Right lobe of liver (tissue), 4 donors: ENCODE measurements at regions not wholly inside any gene's neighbourhood (a gene's known extent, or its start where the extent isn't known, plus 50 kb on each side); places are given as distances from the start of the nearest gene placed in this dataset.

Source experiments
- CTCF ChIP-seq, 4 donors: fragments of 200-600 bp in 3 of 4; fragments of 450-650 bp in 1 of 4; IDR thresholded peaks; one replicate each; pipeline versions ENCODE4 v1.5.1 to v1.8.0; 2016 to 2022; ENCODE audit warnings: antibody characterized with exemption in 4 of 4, mild to moderate bottlenecking in 2 of 4
- POLR2A ChIP-seq: fragments of 450-650 bp; IDR thresholded peaks from one replicate; pipeline ENCODE4 v1.6.1; 2017; ENCODE audit warnings: antibody characterized with exemption, mild to moderate bottlenecking
- donor health status: DM: no; HTN: no; CAD: no.
- donor health status: DM: no; HTN: no; CAD: no.
- donor health status: DM: no; HTN: yes; CAD: no.

GRCh38 chr4:81667539-81667938 is 195.8 kb upstream of the RASGEF1B start:
- TF ChIP-seq CTCF (IDR thresholded peaks at IDR 0.05) (no peak), POLR2A (no peak)
